NCI-H2227 (cell line): ENCODE measurements at regions not wholly inside any gene's neighbourhood (a gene's known extent, or its start where the extent isn't known, plus 50 kb on each side); places are given as distances from the start of the nearest gene placed in this dataset.
"Not testable (repeated sequence)": the region's sequence is repeated elsewhere in the genome, so short reads cannot be mapped to it uniquely, and the experiment has no call there.

Source experiments
- DNase-seq: peaks from one replicate; lab custom pipeline; 2025; ENCODE audit not compliant: unreplicated experiment; lab: John Stamatoyannopoulos, UW

- no peak for DNase-seq
Measured at GRCh38 chrX:10945498-10945897, 165.6 kb upstream of the HCCS start.

- DNase-seq = no peak
Measured at GRCh38 chrX:10949541-10949940, 161.6 kb upstream of the HCCS start.

GRCh38 chrX:10952619-10953018 lies 158.5 kb upstream of the HCCS start:
- DNase-seq = no peak

- no peak for DNase-seq
Measured at GRCh38 chrX:10965174-10965798, 145.8 kb upstream of the HCCS start.

GRCh38 chrX:10966057-10966456 lies 145.1 kb upstream of the HCCS start:
- no peak for DNase-seq

DNA sequence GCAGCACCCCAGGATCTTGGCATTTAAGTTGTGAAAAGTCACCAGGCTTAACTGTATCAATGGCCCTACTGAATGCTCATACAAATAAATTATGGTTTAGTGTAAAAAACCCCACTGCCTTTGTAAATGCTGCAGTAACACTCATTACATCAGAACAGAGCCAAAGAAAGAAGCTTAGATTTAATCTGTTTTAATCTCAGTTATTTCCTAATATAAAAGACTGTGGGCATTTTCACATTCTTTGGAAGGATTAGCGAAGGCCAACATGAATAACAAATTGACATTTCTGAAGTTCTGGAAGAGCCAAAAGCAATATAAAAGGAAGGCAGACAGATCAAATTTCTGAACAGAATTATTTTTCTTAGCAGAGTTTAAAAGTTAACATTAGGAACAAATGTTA lies 140.0 kb upstream of the HCCS start:
- no peak for DNase-seq

- no peak for DNase-seq
Measured at GRCh38 chrX:10971759-10972158, 139.4 kb upstream of the HCCS start.

- DNase-seq = no peak
Measured at GRCh38 chrX:10972706-10973105, 138.4 kb upstream of the HCCS start.

DNA sequence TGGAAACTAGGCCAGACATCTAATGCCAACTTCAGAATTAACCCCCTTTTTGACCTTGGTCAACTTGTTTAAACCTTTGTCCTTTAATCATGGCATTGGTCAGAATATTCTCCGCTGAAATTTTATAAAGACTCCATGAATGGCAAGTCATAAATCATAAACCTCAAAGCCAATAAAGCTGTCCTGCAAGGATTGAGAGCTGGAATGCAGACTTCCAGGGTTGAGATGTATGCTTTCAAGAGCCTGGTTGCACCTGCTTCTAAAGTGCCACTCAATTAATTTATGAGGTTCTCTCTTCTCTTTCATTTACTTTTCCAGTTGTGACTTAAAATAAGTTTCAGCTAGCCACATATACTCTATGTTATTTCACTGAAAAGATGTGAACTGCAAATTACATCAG lies 136.2 kb upstream of the HCCS start:
- no peak for DNase-seq

DNA sequence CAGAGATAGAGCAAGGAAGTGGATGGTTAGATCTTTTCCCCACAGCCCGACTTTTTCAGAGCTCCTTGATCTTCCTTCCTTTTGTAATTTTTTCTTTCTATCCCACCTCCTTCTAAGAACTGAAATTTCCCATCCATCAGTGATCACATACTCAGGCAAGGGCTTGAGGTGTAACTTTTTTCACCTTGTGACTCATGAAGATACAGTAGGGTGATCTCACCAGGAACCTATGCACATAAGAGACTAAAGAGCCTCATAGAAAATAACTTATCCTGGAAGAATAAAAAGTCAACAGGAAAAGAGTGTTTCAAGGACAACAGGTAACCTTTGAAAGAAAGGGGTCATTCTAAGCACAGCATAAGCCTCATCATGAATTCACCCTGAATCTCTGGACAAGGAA lies 131.2 kb upstream of the HCCS start:
- no peak for DNase-seq

- DNase-seq = no peak
Measured at GRCh38 chrX:10981506-10981905, 129.6 kb upstream of the HCCS start.

DNA sequence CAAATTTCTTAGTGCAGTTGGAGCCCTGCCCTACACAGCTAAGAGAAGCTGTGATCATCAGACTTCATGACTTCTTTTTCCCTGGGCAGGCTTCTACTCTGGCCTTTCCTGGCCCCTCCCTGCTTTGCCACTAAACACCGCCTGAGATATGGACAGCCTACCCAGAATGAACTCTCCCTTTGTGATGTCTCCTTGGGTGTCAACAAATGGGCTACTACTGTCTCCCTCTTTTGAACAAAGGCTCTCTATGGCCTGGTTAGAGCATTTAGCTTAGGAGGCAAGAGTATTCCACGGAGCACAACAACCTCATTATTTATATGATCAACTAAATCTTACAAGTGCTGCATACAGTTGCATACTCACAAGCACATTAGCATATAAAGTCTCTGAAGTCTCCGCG lies 127.6 kb upstream of the HCCS start:
- no peak for DNase-seq

DNA sequence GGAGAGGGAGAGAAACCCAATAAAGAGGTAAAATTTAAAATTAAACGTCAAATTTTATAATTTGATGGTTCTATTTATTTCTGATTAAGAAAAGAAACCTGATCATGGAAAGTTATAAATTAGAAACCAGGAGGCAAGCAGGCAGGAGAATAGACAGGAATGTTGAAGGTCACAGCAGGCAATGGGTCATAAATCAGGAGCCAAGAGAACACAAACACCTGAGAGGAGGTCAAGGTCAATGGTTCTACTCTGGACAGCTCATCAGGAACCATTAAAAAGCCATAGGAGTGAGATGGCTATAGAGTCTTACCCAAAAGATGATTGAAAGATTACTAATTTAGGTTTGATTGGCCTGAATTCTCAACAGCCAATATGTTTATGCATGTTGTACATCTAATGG lies 126.9 kb upstream of the HCCS start:
- DNase-seq = no peak

DNA sequence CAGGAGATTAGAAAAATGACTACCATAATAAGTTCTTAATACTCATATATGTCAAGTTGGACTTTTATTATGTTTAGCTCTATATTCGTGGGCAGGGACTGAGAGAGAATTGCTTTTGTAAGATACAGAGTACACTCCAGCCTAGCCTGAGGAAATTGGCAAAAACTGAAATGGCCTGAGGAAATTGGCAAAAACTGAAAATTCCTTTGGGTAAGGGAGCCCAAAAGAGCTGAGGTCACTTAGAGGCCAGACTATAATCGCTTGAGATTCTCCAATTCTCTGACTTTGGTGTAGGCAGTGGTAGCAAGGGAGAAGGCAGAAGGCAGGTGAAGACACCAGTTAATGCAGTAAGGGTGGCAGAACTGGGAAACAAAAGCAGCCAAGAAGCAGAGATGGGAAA lies 124.5 kb upstream of the HCCS start:
- no peak for DNase-seq

GRCh38 chrX:10988653-10989052 lies 122.5 kb upstream of the HCCS start:
- DNase-seq = no peak

- peak; percentile 63 for DNase-seq
Measured at GRCh38 chrX:10989386-10989785, 121.7 kb upstream of the HCCS start.

DNA sequence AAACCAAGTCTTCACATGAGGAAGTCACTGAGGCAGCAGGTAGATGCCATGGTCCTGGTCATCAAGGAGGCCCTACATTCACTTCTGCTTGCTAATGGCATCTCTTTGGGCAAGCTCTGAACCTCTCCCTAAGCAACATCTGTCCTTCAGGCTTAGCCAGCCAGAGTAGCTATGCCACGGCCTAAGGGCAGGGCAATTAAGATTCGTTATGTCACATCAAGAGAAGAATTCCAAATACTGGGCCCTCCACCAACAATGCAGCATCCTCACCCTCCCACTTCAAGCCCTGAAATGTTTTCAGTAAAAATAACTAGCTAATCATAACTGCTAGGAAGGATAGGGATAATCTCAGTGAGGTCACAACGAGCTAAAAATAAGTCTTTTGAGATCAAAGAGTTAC lies 120.7 kb upstream of the HCCS start:
- no peak for DNase-seq

GRCh38 chrX:10990976-10991375 lies 120.2 kb upstream of the HCCS start:
- DNase-seq = no peak

DNA sequence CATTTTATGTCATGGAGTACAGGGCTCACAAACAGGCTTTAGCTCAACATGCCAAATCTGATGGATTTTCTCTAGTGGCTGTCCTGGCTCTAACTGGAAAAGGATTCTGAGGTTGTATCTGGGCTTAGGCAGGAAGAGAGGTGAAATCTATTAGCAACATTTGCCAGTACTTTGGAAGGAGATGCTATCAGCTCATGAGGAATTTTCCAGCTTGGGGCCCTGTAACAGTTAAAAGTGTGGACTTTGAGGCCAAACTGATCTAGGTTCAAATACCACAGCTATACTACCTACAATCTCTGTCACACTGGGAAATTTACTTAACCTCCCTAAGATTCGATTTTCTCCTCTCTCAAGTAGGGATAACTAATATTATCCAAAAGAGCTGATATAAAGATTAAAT lies 119.0 kb upstream of the HCCS start:
- no peak for DNase-seq

DNA sequence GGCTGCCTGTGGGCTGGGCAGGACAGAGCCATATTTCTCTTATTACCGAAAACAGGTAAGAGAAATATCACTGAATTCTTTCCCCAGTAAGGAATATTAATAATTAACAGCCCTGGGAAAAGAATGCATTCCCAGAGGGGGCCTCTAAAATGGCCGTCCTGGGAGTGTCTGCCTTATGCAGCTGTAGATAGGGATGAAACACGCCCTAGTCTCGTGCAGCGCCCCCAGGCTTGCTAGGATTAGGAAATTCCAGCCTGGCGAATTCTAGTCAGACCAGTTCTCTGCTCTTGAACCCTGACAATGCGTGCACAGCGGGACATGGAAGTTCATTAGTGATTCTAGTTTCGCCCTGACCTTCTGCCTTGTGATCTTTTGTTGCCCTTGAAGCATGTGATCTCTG lies 104.1 kb upstream of the HCCS start:
- not testable (repeated sequence) for DNase-seq

DNA sequence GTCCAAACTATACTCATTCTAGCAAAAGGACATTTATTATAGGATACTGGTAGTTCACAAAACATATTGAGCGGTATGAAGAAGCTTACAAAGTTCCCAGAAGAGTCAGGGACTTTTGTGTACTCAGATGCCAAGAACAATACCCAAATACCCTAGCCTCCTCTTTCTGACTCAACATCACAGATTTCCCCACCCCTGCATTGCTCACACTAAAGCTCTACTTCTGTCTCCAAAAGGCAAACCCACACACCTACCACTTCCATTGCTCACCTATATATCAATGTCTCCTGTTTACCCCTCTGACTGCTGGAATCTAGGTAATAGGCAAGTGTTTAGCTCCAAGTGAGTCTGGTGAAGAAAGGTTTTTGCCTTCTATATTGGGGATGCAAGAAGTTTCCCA lies 100.7 kb upstream of the HCCS start:
- DNase-seq = no peak

GRCh38 chrX:11016728-11017127 lies 94.4 kb upstream of the HCCS start:
- DNase-seq = no peak

- not testable (repeated sequence) for DNase-seq
Measured at GRCh38 chrX:11022588-11022987, 88.5 kb upstream of the HCCS start.

- no peak for DNase-seq
Measured at GRCh38 chrX:11039926-11040325, 71.2 kb upstream of the HCCS start.
